Coronary artery (tissue), 2 donors: ENCODE measurements at regions not wholly inside any gene's neighbourhood (a gene's known extent, or its start where the extent isn't known, plus 50 kb on each side); places are given as distances from the start of the nearest gene placed in this dataset.

Source experiments
- DNase-seq: peaks from one replicate; pipeline ENCODE4 v3.0.0-alpha.2; 2017; ENCODE audit warnings: low spot score
- H3K27ac ChIP-seq, 2 donors: fragments of 200-600 bp; sonication (generic); one replicate each; pipeline ENCODE4 v1.5.1; 2016 to 2019
- H3K4me3 ChIP-seq: fragments of 200-600 bp; sonication (generic); 2 replicates; pipeline ENCODE4 v1.5.1; 2016; ENCODE audit warnings: mild to moderate bottlenecking, moderate library complexity
- TF ChIP-seq, protein P1 (sequence below): fragments of 200-600 bp; sonication (generic); IDR thresholded peaks from one replicate; pipeline ENCODE4 v1.5.1; 2019; ENCODE audit warnings: antibody characterized with exemption

DNA sequence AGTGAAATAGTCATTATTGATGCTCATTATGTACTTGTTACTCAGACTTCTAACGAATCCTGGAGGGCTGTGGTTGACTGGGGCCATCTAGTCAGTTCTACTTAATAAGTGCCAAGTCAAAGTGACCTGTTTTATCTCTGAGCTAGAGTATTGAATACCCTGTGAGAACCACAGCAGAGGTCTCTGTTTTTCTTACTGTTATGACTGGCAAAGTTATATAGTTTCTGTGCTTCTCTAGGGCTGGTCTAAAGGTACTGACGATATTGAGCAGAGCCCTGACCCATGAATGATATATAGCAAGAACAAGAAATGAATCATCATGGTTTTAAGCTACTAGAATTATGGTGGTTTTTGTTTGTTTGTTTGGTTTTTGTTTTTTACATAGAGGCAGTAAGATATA lies 555.8 kb downstream of the PLA2G4A start:
- DNase-seq = no peak
- no peak overlapping the region for H3K27ac ChIP-seq
- TF ChIP-seq, protein P1, sequence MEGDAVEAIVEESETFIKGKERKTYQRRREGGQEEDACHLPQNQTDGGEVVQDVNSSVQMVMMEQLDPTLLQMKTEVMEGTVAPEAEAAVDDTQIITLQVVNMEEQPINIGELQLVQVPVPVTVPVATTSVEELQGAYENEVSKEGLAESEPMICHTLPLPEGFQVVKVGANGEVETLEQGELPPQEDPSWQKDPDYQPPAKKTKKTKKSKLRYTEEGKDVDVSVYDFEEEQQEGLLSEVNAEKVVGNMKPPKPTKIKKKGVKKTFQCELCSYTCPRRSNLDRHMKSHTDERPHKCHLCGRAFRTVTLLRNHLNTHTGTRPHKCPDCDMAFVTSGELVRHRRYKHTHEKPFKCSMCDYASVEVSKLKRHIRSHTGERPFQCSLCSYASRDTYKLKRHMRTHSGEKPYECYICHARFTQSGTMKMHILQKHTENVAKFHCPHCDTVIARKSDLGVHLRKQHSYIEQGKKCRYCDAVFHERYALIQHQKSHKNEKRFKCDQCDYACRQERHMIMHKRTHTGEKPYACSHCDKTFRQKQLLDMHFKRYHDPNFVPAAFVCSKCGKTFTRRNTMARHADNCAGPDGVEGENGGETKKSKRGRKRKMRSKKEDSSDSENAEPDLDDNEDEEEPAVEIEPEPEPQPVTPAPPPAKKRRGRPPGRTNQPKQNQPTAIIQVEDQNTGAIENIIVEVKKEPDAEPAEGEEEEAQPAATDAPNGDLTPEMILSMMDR = no peak
- H3K4me3 ChIP-seq = no peak overlapping the region

GRCh38 chr1:187390215-187390818 lies 561.6 kb downstream of the PLA2G4A start:
- Histone ChIP-seq H3K27ac (no peak overlapping the region), H3K4me3 (no peak overlapping the region)
- TF ChIP-seq, protein P1 = no peak
- no peak for DNase-seq

- DNase-seq = no peak
- TF ChIP-seq, protein P1 = no peak
- H3K4me3 ChIP-seq = no peak overlapping the region
- H3K27ac ChIP-seq = no peak overlapping the region
Observed at GRCh38 chr1:187396226-187396625, 567.5 kb downstream of the PLA2G4A start.

DNA sequence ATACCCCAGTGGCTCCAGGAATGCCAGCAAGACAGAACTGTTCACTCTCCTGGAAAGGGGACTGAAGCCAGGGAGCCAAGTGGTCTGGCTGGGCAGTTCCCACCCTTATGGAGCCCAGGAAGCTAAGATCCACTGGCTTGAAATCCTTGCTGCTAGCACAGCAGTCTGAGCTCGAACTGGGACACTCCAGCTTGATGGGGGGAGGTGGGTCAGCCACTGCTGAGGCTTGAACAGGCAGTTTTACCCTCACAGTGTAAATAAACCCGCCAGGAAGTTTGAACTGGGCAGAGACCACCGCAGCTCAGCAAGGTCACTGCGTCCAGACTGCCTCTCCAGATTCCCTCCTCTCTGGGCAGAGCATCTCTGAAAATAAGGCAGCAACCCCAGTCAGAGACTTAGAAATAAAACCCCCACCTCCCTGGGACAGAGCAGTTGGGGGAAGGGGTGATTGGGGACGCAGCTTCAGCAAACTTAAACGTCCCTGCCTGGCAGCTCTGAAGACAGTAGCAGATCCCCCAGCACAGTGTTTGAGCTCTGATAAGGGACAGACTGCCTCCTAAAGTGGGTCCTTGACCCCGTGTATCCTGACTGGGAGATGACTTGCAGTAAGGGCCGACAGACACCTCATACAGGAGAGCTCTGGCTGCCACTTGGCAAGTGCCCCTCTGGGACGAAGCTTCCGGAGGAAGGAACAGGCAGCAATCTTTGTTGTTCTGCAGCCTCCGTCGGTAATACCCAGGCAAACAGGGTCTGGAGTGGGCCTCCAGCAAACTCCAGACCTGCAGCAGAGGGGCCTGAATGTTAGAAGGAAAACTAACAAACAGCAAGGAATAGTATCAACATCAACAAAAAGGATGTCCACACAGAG lies 568.4 kb downstream of the PLA2G4A start:
- Histone ChIP-seq H3K27ac (no peak overlapping the region), H3K4me3 (no peak overlapping the region)
- TF ChIP-seq, protein P1 = no peak
- DNase-seq = no peak

DNA sequence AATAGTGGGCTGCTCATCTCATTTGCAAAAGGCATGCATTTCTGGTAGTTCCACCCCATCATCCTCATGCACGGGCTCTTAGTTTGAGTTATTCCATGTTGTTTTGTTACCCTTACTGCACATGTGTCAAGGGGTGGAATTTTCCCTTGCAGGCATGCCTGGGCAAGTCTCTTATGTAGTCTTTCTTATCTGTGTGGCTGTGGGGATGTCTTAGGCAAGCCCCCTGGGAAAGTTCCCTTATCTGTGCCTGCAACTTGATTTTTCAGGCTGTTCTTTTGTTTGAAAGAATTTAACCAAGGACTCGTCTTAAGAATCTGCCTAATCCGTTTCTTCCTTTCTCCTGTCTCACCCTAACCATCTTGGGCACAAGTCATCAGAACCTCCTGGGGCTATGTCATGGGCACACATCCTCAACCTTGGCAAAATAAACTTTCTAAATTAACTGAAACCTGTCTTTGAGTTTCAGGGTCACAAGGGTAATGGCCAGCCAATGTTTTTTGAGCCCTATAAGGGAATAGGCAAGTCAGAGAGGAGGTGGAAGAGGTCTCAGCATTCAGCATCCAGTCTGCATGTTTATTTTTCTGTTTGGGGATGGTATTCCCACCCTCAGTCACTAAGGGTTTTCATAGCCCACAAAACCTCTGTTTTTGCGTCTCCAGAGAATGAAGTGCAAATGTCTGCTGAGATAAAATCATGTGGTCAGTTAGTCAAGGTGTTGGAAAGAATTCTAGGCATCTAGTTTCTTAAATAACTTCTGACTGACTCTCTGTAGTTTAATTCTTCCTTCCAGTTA lies 579.7 kb downstream of the PLA2G4A start:
- Histone ChIP-seq H3K27ac (no peak overlapping the region), H3K4me3 (no peak overlapping the region)
- TF ChIP-seq, protein P1 = no peak
- no peak for DNase-seq

GRCh38 chr1:187409341-187409740 lies 580.6 kb downstream of the PLA2G4A start:
- Histone ChIP-seq H3K4me3 (no peak overlapping the region), H3K27ac (no peak overlapping the region)
- TF ChIP-seq, protein P1 = no peak
- no peak for DNase-seq
